ENCODE measurements at regions not wholly inside any gene's neighbourhood (a gene's known extent, or its start where the extent isn't known, plus 50 kb on each side); places are given as distances from the start of the nearest gene placed in this dataset.
"Not testable (repeated sequence)": the region's sequence is repeated elsewhere in the genome, so short reads cannot be mapped to it uniquely, and the experiment has no call there.

DNA sequence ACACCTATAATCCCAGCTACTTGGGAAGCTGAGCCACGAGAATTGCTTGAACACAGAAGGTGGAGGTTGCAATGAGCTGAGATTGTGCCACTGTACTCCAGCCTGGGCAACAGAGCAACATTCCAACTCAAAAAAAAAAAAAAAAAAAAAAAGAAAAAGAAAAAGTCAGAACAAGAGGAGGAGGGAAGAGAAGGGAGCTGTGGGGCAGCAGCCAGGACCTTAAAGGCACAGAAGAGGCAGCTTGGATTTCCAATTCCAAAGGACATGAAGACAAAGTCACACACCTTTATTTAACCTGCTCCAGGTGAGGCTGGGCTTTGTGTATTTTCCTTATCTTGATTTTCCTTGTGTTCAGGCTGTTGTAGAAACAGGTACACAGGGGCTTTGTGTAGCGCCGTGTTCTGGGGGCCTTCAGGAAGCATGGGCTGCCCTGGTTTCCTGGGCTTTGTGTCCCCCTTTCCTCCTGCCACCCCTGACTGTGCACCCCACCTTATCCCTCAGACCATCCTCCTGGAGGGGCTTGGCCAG, 97.2 kb downstream of the DEFB131A start:
- TF ChIP-seq POLR2A, CTCF (IDR thresholded peaks at IDR 0.05): not testable (repeated sequence)

Data from testis (tissue), 2 donors.